HFFc6 (cell line): ENCODE measurements at regions not wholly inside any gene's neighbourhood (a gene's known extent, or its start where the extent isn't known, plus 50 kb on each side); places are given as distances from the start of the nearest gene placed in this dataset.

ENCODE experiments used
- DNase-seq: peaks from one replicate; pipeline ENCODE4 v3.0.0-alpha.2; 2018
- H3K27ac Mint-ChIP-seq: 2 replicates; pipeline ENCODE4 v1.8.0; 2020; ENCODE audit warnings: mild to moderate bottlenecking, mixed read lengths
- H3K27me3 Mint-ChIP-seq: 2 replicates; pipeline ENCODE4 v1.8.0; 2021; ENCODE audit warnings: mild to moderate bottlenecking, moderate library complexity, mixed read lengths; ENCODE audit not compliant: insufficient read depth
- H3K36me3 Mint-ChIP-seq: 2 replicates; pipeline ENCODE4 v1.8.0; 2021; ENCODE audit warnings: low read depth, mixed read lengths
- H3K4me1 Mint-ChIP-seq: 2 replicates; pipeline ENCODE4 v1.8.0; 2020; ENCODE audit warnings: low read depth, mixed read lengths
- H3K4me3 Mint-ChIP-seq: 2 replicates; pipeline ENCODE4 v1.8.0; 2020; ENCODE audit warnings: mild to moderate bottlenecking, moderate library complexity, mixed read lengths
- H3K9me3 Mint-ChIP-seq: 2 replicates; pipeline ENCODE4 v1.8.0; 2020; ENCODE audit warnings: mild to moderate bottlenecking, mixed read lengths
- CTCF ChIP-seq: fragments of 200-600 bp; sonication (generic); IDR thresholded peaks from 2 replicates; pipeline ENCODE4 v1.5.0; 2021; ENCODE audit warnings: antibody characterized with exemption, mild to moderate bottlenecking

GRCh38 chr12:30200864-30201263, 417.1 kb upstream of the TMTC1 start:
- no peaks in the 10 kb centered on the region for H3K36me3 Mint-ChIP-seq
- no peak for DNase-seq
- H3K4me1 Mint-ChIP-seq, result no peaks in the 10 kb centered on the region
- TF ChIP-seq CTCF, result no peak
- no peak overlapping the region for H3K27ac Mint-ChIP-seq
- peaks cover 15% of the 10 kb centered on the region for H3K9me3 Mint-ChIP-seq
- H3K27me3 Mint-ChIP-seq, result no peaks in the 10 kb centered on the region
- no peak overlapping the region for H3K4me3 Mint-ChIP-seq

GRCh38 chr12:30197392-30198057, 413.8 kb upstream of the TMTC1 start:
- Mint-ChIP-seq H3K27ac (no peak overlapping the region), H3K4me3 (no peak overlapping the region), H3K36me3 (no peaks in the 10 kb centered on the region), H3K9me3 (peaks cover 11% of the 10 kb centered on the region), H3K27me3 (no peaks in the 10 kb centered on the region), H3K4me1 (no peaks in the 10 kb centered on the region)
- TF ChIP-seq CTCF, result no peak
- DNase-seq, result no peak

- TF ChIP-seq CTCF, result no peak
- H3K9me3 Mint-ChIP-seq, result peaks cover 24% of the 10 kb centered on the region
- no peaks in the 10 kb centered on the region for H3K4me1 Mint-ChIP-seq
- no peaks in the 10 kb centered on the region for H3K27me3 Mint-ChIP-seq
- no peak overlapping the region for H3K4me3 Mint-ChIP-seq
- no peaks in the 10 kb centered on the region for H3K36me3 Mint-ChIP-seq
- no peak for DNase-seq
- no peak overlapping the region for H3K27ac Mint-ChIP-seq
Measured at GRCh38 chr12:30191696-30192455, 408.1 kb upstream of the TMTC1 start.

- Mint-ChIP-seq H3K4me1 (no peaks in the 10 kb centered on the region), H3K4me3 (no peak overlapping the region), H3K36me3 (no peaks in the 10 kb centered on the region), H3K9me3 (peaks cover 35% of the 10 kb centered on the region), H3K27me3 (no peaks in the 10 kb centered on the region), H3K27ac (no peak overlapping the region)
- DNase-seq, result no peak
- no peak for TF ChIP-seq CTCF
Measured at GRCh38 chr12:30188602-30189326, 405.0 kb upstream of the TMTC1 start.

GRCh38 chr12:30187426-30187825, 403.7 kb upstream of the TMTC1 start:
- no peaks in the 10 kb centered on the region for H3K27me3 Mint-ChIP-seq
- TF ChIP-seq CTCF, result no peak

More at GRCh38 chr12:30187426-30187825, 403.7 kb upstream of the TMTC1 start:
- Mint-ChIP-seq H3K4me3 (no peak overlapping the region), H3K4me1 (no peaks in the 10 kb centered on the region), H3K36me3 (no peaks in the 10 kb centered on the region), H3K9me3 (peaks cover 46% of the 10 kb centered on the region), H3K27ac (no peak overlapping the region)
- no peak for DNase-seq
